ENCODE measurements at regions not wholly inside any gene's neighbourhood (a gene's known extent, or its start where the extent isn't known, plus 50 kb on each side); places are given as distances from the start of the nearest gene placed in this dataset.

DNA sequence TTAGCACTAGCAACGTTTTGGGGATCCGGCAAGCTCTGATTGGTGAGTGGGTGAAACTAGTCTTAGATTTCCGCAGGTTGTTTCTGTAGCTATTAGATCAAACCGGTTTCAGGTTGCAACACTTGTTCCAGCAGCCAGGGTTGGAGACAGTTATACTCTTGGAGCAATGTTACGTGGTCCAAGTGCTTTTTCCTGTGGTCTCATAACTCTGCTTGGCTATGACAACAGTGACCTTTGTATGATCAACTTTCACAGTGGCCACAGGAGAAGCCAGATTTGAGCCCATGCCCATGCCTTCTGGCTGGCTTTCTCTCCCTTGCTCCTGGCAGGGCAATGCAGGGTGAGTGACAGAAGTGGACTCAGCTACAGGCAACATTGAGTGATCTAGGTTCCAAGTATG is 84.5 kb upstream of the TAF1B start:
- Histone ChIP-seq H3K36me3 (ENCODE audit: control insufficient read depth, insufficient read depth, low read length) (no peaks in the 10 kb centered on the region), H3K4me3 (ENCODE audit: low read depth in 2 of 2, low read length in 2 of 2) (no peak overlapping the region), H3K4me1 (ENCODE audit: control insufficient read depth, insufficient read depth, low read length) (peaks cover 2% of the 10 kb centered on the region), H3K9me3 (ENCODE audit: control insufficient read depth, insufficient read depth, low read depth, low read length) (no peaks in the 10 kb centered on the region), H3K27me3 (ENCODE audit: control insufficient read depth, insufficient read depth, low read length) (no peaks in the 10 kb centered on the region), H3K27ac (ENCODE audit: low read length) (no peak overlapping the region)
- no peak for ATAC-seq
- TF ChIP-seq CTCF (IDR thresholded peaks at IDR 0.05) (no peak), SIN3A (IDR thresholded peaks at IDR 0.05; ENCODE audit: borderline replicate concordance, insufficient read depth, low read depth, low read length) (no peak), REST (IDR thresholded peaks at IDR 0.05; ENCODE audit: insufficient read depth in 1 of 2, low read depth in 2 of 2, low read length in 1 of 2) (no peak), POLR2AphosphoS5 (IDR thresholded peaks at IDR 0.05; ENCODE audit: low read depth, low read length) (no peak), TCF7L2 (IDR thresholded peaks at IDR 0.05; ENCODE audit: low read depth, low read length) (no peak)
- POLR2A ChIA-PET: no interaction called here
- no TSS peak for BruUV-seq (replicated peaks)
- intact Hi-C loops (cut with micrococcal nuclease; ENCODE audit: unreplicated experiment) (no loop called here), in situ Hi-C loops (cut with HindIII; ENCODE audit: low pct_unique_long_range_greater_than_20kb, low sequenced_read_pairs) (no loop called here)
- CTCF ChIA-PET: no interaction called here
- DNase-seq (ENCODE audit: low read depth, low spot score): no peak

DNA sequence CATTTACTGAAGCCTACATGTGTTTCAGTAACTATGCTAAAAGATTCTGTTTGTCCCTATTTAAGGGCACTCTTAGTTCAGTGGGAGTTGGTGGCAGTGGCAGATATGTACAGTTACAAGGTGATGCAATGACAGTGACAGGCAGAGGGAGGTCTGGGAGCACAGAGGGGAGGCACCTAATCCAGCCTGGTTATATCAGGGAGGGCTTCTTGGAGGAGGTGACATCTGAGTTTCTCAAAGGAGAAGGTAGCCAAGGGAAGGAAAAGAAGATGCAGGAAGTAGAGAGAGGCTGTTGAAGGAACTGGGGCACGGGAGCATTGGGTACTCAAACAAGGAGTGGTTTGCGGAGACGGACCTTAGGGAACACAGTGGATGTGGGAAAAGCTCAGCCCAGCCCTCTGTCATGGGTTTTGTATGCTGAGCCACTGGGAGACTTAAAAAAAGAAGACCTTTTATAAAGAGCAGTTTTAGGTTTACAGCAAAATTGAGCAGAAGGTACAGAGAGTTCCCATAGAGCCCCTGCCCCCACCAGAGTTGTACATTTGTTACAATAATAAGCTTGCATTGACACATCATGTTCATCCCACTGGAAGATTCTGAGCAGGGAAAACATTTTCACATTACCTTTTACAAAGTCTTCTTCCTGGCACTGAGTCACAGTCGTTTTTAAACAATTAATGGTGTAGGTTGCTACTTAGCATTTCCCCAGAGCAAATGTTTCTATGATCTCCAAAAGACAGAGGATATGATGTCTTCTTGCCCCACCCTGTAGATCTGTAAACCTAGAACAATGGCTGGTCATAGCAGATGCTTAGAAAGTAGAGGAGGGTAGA is 83.0 kb upstream of the TAF1B start:
- ChIA-PET CTCF (no interaction called here), POLR2A (no interaction called here)
- Histone ChIP-seq H3K4me1 (ENCODE audit: control insufficient read depth, insufficient read depth, low read length) (no peaks in the 10 kb centered on the region; the same call in 1 of the 2 replicates), H3K36me3 (ENCODE audit: control insufficient read depth, insufficient read depth, low read length) (no peaks in the 10 kb centered on the region), H3K4me3 (ENCODE audit: low read depth in 2 of 2, low read length in 2 of 2) (no peak overlapping the region), H3K27ac (ENCODE audit: low read length) (no peak overlapping the region), H3K9me3 (ENCODE audit: control insufficient read depth, insufficient read depth, low read depth, low read length) (no peaks in the 10 kb centered on the region), H3K27me3 (ENCODE audit: control insufficient read depth, insufficient read depth, low read length) (no peaks in the 10 kb centered on the region)
- intact Hi-C loops (cut with micrococcal nuclease; ENCODE audit: unreplicated experiment) (no loop called here), in situ Hi-C loops (cut with HindIII; ENCODE audit: low pct_unique_long_range_greater_than_20kb, low sequenced_read_pairs) (no loop called here)
- no peak for DNase-seq (ENCODE audit: low read depth, low spot score)
- ATAC-seq: no peak
- no peak for TF ChIP-seq CTCF (IDR thresholded peaks at IDR 0.05)
- BruUV-seq (replicated peaks): no TSS peak

Data from Panc1 (cell line).